ENCODE measurements at regions not wholly inside any gene's neighbourhood (a gene's known extent, or its start where the extent isn't known, plus 50 kb on each side); places are given as distances from the start of the nearest gene placed in this dataset.
"Not testable (repeated sequence)": the region's sequence is repeated elsewhere in the genome, so short reads cannot be mapped to it uniquely, and the experiment has no call there.

- WGBS: 33% methylated on average over 3 of the region's 3 CpGs
- H3K36me3 ChIP-seq (ENCODE audit: control insufficient read depth in 4 of 4, insufficient read depth in 3 of 4, low read depth in 1 of 4, low read length in 3 of 4); H3K9ac ChIP-seq (ENCODE audit: low read depth in 1 of 2, low read length in 2 of 2); H3K27me3 ChIP-seq (ENCODE audit: control insufficient read depth in 4 of 4, insufficient read depth in 4 of 4, low read length in 3 of 4); H3K4me1 ChIP-seq (ENCODE audit: control insufficient read depth in 4 of 4, insufficient read depth in 4 of 4, low read length in 3 of 4); H3K4me3 ChIP-seq (ENCODE audit: low read depth in 1 of 3, low read length in 3 of 3); H3K27ac ChIP-seq (ENCODE audit: low read depth in 1 of 2, low read length in 2 of 2); DNase-seq (ENCODE audit: low spot score): not testable (repeated sequence)
- peaks cover 0 to 12% (median 2%) of the 10 kb centered on the region in 4 donors for H3K9me3 ChIP-seq (ENCODE audit: control insufficient read depth in 4 of 4, low read length in 3 of 4)
These were observed 3949.4 kb upstream of the OR11H1 start for GRCh38 chr22:11578551-11578950.

DNA sequence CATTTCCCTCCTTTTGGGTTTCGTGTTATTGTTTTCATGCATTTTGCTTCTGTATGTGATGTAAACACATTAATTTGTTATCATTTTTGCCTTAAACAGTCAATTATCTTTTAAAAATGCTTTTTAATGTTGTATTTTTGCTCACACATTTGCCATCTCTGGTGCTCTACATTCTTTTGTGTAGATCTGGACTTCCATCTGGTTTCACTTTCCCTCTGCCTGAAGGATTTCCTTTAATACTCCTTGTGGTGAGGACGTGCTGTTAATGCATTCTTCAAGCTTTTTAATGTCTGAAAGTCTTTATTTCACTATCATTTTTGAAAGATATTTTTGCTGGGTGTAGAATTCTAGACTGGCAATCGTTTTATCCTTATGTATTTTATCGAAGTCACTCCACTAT lies 3945.9 kb upstream of the OR11H1 start:
- H3K27me3 ChIP-seq (ENCODE audit: control insufficient read depth in 4 of 4, insufficient read depth in 4 of 4, low read length in 3 of 4); H3K4me1 ChIP-seq (ENCODE audit: control insufficient read depth in 4 of 4, insufficient read depth in 4 of 4, low read length in 3 of 4); H3K4me3 ChIP-seq (ENCODE audit: low read depth in 1 of 3, low read length in 3 of 3); DNase-seq (ENCODE audit: low spot score); H3K9me3 ChIP-seq (ENCODE audit: control insufficient read depth in 4 of 4, low read length in 3 of 4); H3K27ac ChIP-seq (ENCODE audit: low read depth in 1 of 2, low read length in 2 of 2); H3K9ac ChIP-seq (ENCODE audit: low read depth in 1 of 2, low read length in 2 of 2); H3K36me3 ChIP-seq (ENCODE audit: control insufficient read depth in 4 of 4, insufficient read depth in 3 of 4, low read depth in 1 of 4, low read length in 3 of 4): not testable (repeated sequence)
- WGBS: 42% methylated on average over 4 of the region's 4 CpGs

GRCh38 chr22:11584231-11584630 lies 3943.8 kb upstream of the OR11H1 start:
- not testable (repeated sequence) for H3K4me3 ChIP-seq (ENCODE audit: low read depth in 1 of 3, low read length in 3 of 3); DNase-seq (ENCODE audit: low spot score)

DNA sequence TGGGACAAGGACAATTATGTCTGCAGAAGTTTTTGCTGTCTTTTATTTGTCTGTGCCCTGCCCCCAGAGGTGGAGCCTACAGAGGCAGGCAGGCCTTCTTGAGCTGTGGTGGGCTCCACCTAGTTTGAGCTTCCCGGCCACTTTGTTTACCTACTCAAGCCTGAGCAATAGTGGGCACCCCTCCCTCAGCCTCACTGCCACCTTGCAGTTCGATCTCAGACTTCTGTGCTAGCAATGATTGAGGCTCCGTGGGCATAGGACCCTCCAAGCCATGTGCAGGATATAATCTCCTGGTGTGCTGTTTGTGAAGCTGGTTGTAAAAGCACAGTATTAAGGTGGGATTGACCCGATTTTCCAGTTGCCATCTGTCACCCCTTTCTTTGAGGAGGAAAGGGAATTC lies 3933.4 kb upstream of the OR11H1 start:
- H3K4me3 ChIP-seq (ENCODE audit: low read depth in 1 of 3, low read length in 3 of 3); H3K4me1 ChIP-seq (ENCODE audit: control insufficient read depth in 4 of 4, insufficient read depth in 4 of 4, low read length in 3 of 4); H3K9ac ChIP-seq (ENCODE audit: low read depth in 1 of 2, low read length in 2 of 2); H3K36me3 ChIP-seq (ENCODE audit: control insufficient read depth in 4 of 4, insufficient read depth in 3 of 4, low read depth in 1 of 4, low read length in 3 of 4); H3K27me3 ChIP-seq (ENCODE audit: control insufficient read depth in 4 of 4, insufficient read depth in 4 of 4, low read length in 3 of 4); H3K9me3 ChIP-seq (ENCODE audit: control insufficient read depth in 4 of 4, low read length in 3 of 4); DNase-seq (ENCODE audit: low spot score); H3K27ac ChIP-seq (ENCODE audit: low read depth in 1 of 2, low read length in 2 of 2): not testable (repeated sequence)
- WGBS: 54% methylated on average over 4 of the region's 4 CpGs

More at GRCh38 chr22:11584231-11584630, 3943.8 kb upstream of the OR11H1 start:
- not testable (repeated sequence) for H3K36me3 ChIP-seq (ENCODE audit: control insufficient read depth in 4 of 4, insufficient read depth in 3 of 4, low read depth in 1 of 4, low read length in 3 of 4); H3K9me3 ChIP-seq (ENCODE audit: control insufficient read depth in 4 of 4, low read length in 3 of 4); H3K4me1 ChIP-seq (ENCODE audit: control insufficient read depth in 4 of 4, insufficient read depth in 4 of 4, low read length in 3 of 4); H3K9ac ChIP-seq (ENCODE audit: low read depth in 1 of 2, low read length in 2 of 2); H3K27ac ChIP-seq (ENCODE audit: low read depth in 1 of 2, low read length in 2 of 2); H3K27me3 ChIP-seq (ENCODE audit: control insufficient read depth in 4 of 4, insufficient read depth in 4 of 4, low read length in 3 of 4)
- 30% methylated on average over 4 of the region's 4 CpGs for WGBS

DNA sequence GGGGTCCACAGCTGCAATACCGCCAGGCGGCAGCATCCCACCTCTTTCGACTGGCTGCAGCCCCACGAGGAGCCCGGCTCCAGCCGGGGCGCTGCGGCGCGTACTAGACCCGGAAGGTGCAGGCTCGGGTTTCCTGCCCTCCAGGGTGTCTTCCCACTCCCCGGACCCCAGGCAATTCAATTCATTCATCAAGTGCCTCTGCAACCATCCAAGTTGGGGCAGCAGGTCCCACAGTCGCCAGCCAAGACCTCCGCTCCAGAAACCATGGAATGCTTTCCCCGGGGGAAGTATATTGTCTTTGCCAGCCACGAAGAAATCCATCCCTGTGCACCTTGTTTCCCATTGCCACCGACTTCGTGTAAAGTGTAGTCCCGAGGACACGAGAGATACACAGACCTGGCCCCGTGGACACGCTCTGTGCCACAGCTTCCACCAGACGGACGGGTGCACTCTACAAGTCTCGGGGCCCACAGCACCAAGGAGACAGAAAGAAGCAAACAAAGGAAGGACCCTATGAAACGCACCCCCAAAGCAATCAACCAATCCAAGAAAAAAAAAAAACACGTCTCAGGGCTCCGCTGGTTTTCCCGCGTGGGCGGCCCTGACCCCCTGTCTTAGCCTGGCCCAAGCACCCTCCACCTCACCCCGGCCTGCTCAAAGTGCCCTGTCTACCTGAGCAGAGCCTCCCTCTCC lies 3930.2 kb upstream of the OR11H1 start:
- H3K9ac ChIP-seq (ENCODE audit: low read depth in 1 of 2, low read length in 2 of 2); H3K27me3 ChIP-seq (ENCODE audit: control insufficient read depth in 4 of 4, insufficient read depth in 4 of 4, low read length in 3 of 4); H3K9me3 ChIP-seq (ENCODE audit: control insufficient read depth in 4 of 4, low read length in 3 of 4); DNase-seq (ENCODE audit: low spot score); H3K36me3 ChIP-seq (ENCODE audit: control insufficient read depth in 4 of 4, insufficient read depth in 3 of 4, low read depth in 1 of 4, low read length in 3 of 4); H3K4me3 ChIP-seq (ENCODE audit: low read depth in 1 of 3, low read length in 3 of 3); H3K27ac ChIP-seq (ENCODE audit: low read depth in 1 of 2, low read length in 2 of 2); H3K4me1 ChIP-seq (ENCODE audit: control insufficient read depth in 4 of 4, insufficient read depth in 4 of 4, low read length in 3 of 4): not testable (repeated sequence)
- 75% methylated on average over 33 of the region's 33 CpGs for WGBS
